ENCODE measurements at regions not wholly inside any gene's neighbourhood (a gene's known extent, or its start where the extent isn't known, plus 50 kb on each side); places are given as distances from the start of the nearest gene placed in this dataset.
"Not testable (repeated sequence)": the region's sequence is repeated elsewhere in the genome, so short reads cannot be mapped to it uniquely, and the experiment has no call there.

- DNase-seq (ENCODE audit: low read depth, low spot score); H3K27ac ChIP-seq: not testable (repeated sequence)
Observed at GRCh38 chr1:82136351-82136750, 335.6 kb downstream of the ADGRL2 start.

- H3K27ac ChIP-seq: no peak overlapping the region
- DNase-seq (ENCODE audit: low read depth, low spot score): no peak
Observed at GRCh38 chr1:82125866-82126265, 325.1 kb downstream of the ADGRL2 start.

GRCh38 chr1:82125119-82125518 is 324.4 kb downstream of the ADGRL2 start:
- no peak for DNase-seq (ENCODE audit: low read depth, low spot score)
- H3K27ac ChIP-seq: no peak overlapping the region

- no peak for DNase-seq (ENCODE audit: low read depth, low spot score)
- no peak overlapping the region for H3K27ac ChIP-seq
Observed at GRCh38 chr1:82121421-82121820, 320.7 kb downstream of the ADGRL2 start.

- DNase-seq (ENCODE audit: low read depth, low spot score): no peak
- no peak overlapping the region for H3K27ac ChIP-seq
Observed at GRCh38 chr1:82116105-82116504, 315.4 kb downstream of the ADGRL2 start.

- no peak overlapping the region for H3K27ac ChIP-seq
- DNase-seq (ENCODE audit: low read depth, low spot score): no peak
Observed at GRCh38 chr1:82114887-82115286, 314.2 kb downstream of the ADGRL2 start.

GRCh38 chr1:82110366-82111254 is 309.9 kb downstream of the ADGRL2 start:
- DNase-seq (ENCODE audit: low read depth, low spot score): no peak
- H3K27ac ChIP-seq: no peak overlapping the region

GRCh38 chr1:82108843-82109242 is 308.1 kb downstream of the ADGRL2 start:
- DNase-seq (ENCODE audit: low read depth, low spot score): no peak
- H3K27ac ChIP-seq: no peak overlapping the region

GRCh38 chr1:82106672-82107071 is 305.9 kb downstream of the ADGRL2 start:
- no peak for DNase-seq (ENCODE audit: low read depth, low spot score)
- no peak overlapping the region for H3K27ac ChIP-seq

GRCh38 chr1:82099170-82099569 is 298.4 kb downstream of the ADGRL2 start:
- no peak overlapping the region for H3K27ac ChIP-seq
- no peak for DNase-seq (ENCODE audit: low read depth, low spot score)

- H3K27ac ChIP-seq: no peak overlapping the region
- no peak for DNase-seq (ENCODE audit: low read depth, low spot score)
Observed at GRCh38 chr1:82094136-82094535, 293.4 kb downstream of the ADGRL2 start.

GRCh38 chr1:82091729-82092128 is 291.0 kb downstream of the ADGRL2 start:
- DNase-seq (ENCODE audit: low read depth, low spot score): no peak

GRCh38 chr1:82091265-82091664 is 290.5 kb downstream of the ADGRL2 start:
- no peak overlapping the region for H3K27ac ChIP-seq

More at GRCh38 chr1:82091729-82092128, 291.0 kb downstream of the ADGRL2 start:
- H3K27ac ChIP-seq: no peak overlapping the region

GRCh38 chr1:82090104-82090503 is 289.4 kb downstream of the ADGRL2 start:
- H3K27ac ChIP-seq: no peak overlapping the region
- DNase-seq (ENCODE audit: low read depth, low spot score): no peak

More at GRCh38 chr1:82091265-82091664, 290.5 kb downstream of the ADGRL2 start:
- DNase-seq (ENCODE audit: low read depth, low spot score): no peak

- H3K27ac ChIP-seq: no peak overlapping the region
- DNase-seq (ENCODE audit: low read depth, low spot score): no peak
Observed at GRCh38 chr1:82086739-82087138, 286.0 kb downstream of the ADGRL2 start.

- no peak overlapping the region for H3K27ac ChIP-seq
- DNase-seq (ENCODE audit: low read depth, low spot score): no peak
Observed at GRCh38 chr1:82079607-82080006, 278.9 kb downstream of the ADGRL2 start.

- no peak for DNase-seq (ENCODE audit: low read depth, low spot score)
- H3K27ac ChIP-seq: no peak overlapping the region
Observed at GRCh38 chr1:82073659-82074058, 272.9 kb downstream of the ADGRL2 start.

- no peak for DNase-seq (ENCODE audit: low read depth, low spot score)
- H3K27ac ChIP-seq: no peak overlapping the region
Observed at GRCh38 chr1:82073071-82073470, 272.3 kb downstream of the ADGRL2 start.

- no peak overlapping the region for H3K27ac ChIP-seq
Observed at GRCh38 chr1:82065916-82066315, 265.2 kb downstream of the ADGRL2 start.

GRCh38 chr1:82064691-82065090 is 264.0 kb downstream of the ADGRL2 start:
- no peak for DNase-seq (ENCODE audit: low read depth, low spot score)
- no peak overlapping the region for H3K27ac ChIP-seq

More at GRCh38 chr1:82065916-82066315, 265.2 kb downstream of the ADGRL2 start:
- no peak for DNase-seq (ENCODE audit: low read depth, low spot score)

- no peak for DNase-seq (ENCODE audit: low read depth, low spot score)
- no peak overlapping the region for H3K27ac ChIP-seq
Observed at GRCh38 chr1:82062206-82062605, 261.5 kb downstream of the ADGRL2 start.

GRCh38 chr1:82059959-82060358 is 259.2 kb downstream of the ADGRL2 start:
- peak; percentile 5 for DNase-seq (ENCODE audit: low read depth, low spot score)
- no peak overlapping the region for H3K27ac ChIP-seq
